HG03432 (cell line): ENCODE measurements at regions not wholly inside any gene's neighbourhood (a gene's known extent, or its start where the extent isn't known, plus 50 kb on each side); places are given as distances from the start of the nearest gene placed in this dataset.

ENCODE experiments used
- ATAC-seq: cut with Tn5 transposase; IDR thresholded peaks from one replicate; pipeline ENCODE4 v1.9.1; 2021; ENCODE audit warnings: mild to moderate bottlenecking, moderate library complexity; ENCODE audit not compliant: unreplicated experiment

DNA sequence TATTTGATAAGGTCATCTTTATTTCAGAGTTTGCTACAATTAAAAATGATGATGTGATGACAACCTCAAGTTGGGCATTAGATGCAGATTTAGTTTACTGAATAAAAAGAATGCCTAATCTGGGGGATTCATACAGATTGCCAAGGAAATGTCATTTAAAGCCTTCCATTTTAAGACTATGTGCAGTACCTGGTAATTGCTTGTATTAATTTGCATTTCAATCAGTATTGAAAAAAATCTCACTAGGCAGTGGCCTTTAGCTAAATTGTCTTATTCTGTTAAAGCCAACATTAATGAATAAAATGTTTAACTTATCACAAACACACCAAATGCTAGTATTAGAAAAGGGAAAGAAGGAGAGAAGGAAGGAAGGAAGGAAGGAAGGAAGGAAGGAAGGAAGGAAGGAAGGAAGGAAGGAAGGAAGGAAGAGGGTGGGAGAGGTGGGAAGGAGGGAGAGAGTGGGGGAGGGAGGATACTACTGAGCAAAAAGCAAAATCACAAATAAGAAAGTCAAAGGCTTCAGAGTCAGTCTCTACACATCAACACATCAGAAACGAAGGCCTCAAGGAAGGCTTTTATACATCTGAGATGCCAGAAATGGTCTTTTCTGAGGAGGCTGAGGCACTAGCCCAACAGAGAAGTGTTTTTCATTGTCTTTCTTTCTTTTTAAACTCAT, 271.1 kb upstream of the CLEC14A start:
- no peak for ATAC-seq

DNA sequence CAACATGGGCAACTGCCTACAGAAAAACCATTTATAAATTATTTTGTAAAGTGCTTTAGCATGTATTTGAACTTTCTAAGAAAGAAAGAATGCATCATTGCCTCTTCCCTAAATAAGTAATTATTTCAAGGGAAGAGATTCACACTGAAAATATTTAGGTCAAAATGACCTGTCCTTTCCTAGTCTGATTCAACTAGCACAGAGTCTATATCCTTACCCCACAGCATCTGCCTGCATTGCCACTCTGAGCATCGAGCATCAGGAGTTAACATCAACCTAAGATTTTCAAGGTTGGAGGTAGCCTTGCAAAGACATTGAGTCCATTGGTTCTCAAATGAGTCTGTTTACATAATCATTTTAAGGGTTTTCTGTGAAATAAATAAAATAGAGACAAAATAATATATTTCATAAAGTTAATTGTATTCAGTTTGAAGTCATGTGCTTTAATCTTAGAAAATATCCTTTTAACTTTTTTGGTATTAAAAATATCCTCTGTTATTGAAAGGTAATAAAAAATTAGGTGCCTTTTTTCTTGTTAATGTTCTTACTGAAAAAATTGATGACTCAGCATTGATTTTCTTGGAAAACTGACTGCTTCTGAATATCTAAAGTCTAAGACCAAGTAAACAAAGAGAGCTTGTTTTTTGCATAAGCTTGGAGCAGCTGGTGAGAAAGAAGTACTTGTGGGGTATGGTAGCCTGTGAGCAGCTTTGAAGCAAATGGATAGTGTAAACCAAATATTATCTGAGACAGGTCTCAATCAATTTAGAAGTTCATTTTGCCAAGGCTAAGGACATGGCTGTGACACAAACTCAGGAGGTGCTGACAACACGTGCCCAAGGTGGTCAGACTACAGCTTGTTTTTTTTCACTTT, 269.0 kb upstream of the CLEC14A start:
- ATAC-seq, result no peak

DNA sequence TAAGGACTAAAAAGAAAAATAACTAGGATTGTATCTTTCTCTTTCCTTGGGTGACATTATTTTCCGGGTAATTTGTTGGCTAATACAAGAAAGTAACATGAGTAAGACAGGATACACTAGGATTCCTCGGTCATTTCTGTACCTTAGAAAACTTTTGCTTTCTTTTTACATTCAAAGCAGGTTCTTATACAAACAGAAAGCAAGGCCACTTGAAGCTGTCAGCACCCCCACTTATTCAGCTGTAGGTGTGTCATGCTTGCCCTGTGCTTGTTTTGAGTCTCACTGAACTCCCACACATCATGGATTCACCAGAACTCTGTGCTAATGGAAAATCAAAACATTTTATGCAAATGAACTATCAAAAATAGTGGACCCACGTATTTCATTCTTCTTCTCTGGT, 266.8 kb upstream of the CLEC14A start:
- peak; percentile 64 for ATAC-seq

DNA sequence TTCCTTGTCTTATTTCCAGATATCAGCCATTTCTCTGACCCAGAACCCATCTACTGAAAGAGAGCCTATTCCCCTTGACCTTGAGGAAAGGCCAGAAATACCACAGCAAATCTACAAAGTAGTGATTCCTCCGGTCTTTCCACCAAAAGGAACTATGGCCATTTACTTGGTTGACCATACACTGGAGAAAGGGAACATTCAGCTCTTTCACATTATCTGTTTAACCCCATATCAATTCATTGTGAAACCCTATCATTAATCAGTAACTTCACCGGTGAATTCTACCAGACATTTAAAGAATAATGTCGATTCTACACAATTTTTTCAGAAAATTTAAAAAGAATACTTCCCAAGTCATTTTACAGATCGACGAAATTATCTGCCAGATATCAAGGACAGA, 265.7 kb upstream of the CLEC14A start:
- no peak for ATAC-seq

DNA sequence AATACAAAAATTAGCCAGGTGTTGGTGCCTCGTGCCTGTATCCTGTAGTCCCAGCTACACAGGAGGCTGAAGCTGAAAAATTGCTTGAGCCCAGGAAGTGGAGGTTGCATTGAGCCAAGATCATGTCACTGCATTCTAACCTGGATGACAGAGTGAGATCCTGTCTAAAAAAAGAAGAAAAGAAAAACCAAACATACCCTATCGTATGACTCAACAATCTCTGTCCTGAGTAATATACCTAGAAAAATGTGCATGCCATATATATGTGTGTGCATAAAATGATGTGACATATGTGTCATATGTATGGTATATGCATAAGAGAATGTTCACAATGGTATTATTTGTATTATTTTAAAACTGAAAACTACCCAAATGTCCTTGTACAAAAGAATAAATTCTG, 261.5 kb upstream of the CLEC14A start:
- no peak for ATAC-seq

DNA sequence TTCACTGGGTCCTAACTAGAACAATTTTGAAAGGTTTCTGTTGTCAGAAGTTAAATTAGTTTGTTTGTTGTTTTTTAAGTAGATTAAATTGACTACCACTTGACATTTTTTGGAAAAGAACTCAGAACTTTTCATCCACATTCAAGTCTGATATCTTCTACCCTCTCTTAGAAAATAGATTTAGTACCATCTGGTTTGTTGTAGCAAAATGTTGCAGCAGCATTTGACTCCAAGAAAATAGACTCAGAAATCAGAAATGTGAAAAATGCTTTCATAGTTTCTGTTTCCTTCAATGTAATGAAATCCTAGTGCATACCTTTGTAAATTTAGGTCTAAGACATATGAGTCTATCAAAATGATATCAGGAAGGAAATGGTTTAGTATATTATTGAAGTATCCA, 256.3 kb upstream of the CLEC14A start:
- no peak for ATAC-seq

DNA sequence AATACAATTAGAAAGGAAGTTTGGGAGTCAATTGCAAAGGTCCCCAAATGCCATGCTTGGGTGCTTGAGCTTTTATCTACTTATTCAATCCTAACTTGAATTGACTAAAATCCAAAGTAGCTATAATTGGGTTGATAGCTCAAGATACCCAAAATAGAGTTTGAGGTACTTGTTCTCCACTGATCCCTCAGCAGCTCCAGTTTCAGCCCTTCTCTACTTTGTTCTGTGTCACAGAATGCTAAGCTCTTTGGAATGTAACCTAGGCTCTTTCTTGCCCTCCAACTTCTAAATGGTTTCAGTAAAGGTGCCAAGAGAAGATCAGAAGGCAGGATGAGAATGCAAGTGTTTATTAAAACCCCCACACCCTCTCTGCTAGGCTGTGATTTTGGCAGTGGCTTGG, 251.4 kb upstream of the CLEC14A start:
- ATAC-seq, result no peak

GRCh38 chr14:38505973-38506249, 250.0 kb upstream of the CLEC14A start:
- ATAC-seq, result no peak

- no peak for ATAC-seq
These were observed 249.5 kb upstream of the CLEC14A start for GRCh38 chr14:38505221-38505972.

- ATAC-seq, result no peak
These were observed 248.3 kb upstream of the CLEC14A start for GRCh38 chr14:38504175-38504574.

- ATAC-seq, result no peak
These were observed 246.3 kb upstream of the CLEC14A start for GRCh38 chr14:38502239-38502638.

DNA sequence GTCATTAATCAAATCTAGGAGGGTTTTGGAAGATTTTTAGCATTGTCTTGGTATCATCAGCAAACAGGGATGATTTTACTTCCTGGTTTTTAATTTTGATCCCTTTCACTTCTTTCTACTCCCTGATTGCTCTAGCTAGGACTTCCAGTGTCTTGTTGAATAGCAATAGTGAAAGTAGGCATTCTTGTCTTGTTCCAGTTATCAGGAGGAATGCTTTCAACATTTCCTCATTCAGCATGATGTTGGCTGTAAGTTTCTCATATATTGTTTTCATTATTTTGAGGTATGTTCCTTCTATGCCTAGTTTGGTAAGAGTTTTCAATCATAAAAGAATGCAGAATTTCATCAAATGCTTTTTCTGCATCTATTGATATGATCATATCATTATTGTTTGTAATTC, 244.2 kb upstream of the CLEC14A start:
- ATAC-seq, result no peak

- ATAC-seq, result no peak
These were observed 240.2 kb upstream of the CLEC14A start for GRCh38 chr14:38496092-38496491.

DNA sequence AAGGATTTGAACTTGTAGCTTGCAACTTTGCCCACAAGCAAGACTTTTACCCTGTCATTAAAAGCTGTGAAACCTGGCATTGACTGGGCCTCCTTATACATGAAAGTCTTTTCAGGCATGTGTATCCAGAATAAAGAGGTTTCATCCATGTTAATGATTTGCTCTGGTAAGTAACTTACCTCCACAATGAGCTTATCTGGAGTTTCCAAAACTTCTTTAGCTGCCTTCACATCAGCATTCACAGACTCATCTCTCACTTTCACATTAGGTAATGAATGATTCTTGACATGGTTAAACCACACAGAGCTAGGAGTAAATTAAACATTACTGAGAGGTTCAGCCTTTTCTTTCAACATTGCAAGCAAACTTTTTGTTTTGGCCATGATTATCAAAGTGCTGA, 234.4 kb upstream of the CLEC14A start:
- peak; percentile 94 for ATAC-seq

DNA sequence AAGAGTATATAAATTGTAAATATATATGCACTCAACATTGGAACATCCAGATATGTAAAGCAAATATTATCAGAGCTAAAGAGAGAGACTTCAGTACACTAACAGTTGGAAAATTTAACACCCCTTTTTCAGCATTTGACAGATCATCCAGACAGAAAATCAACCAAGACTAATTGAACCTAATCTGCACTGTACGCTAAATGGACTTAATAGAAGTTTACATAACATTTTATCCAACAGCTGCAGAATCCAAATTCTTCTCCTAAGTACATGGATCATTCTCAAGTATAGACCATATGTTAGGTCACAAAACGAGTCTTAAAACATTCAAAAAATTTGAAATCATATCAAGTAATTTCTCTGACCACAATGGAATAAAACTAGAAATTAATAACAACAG, 229.1 kb upstream of the CLEC14A start:
- ATAC-seq, result no peak

GRCh38 chr14:38481952-38482678, 226.2 kb upstream of the CLEC14A start:
- no peak for ATAC-seq

- no peak for ATAC-seq
These were observed 213.3 kb upstream of the CLEC14A start for GRCh38 chr14:38469156-38469555.

GRCh38 chr14:38442208-38442607, 186.3 kb upstream of the CLEC14A start:
- no peak for ATAC-seq

DNA sequence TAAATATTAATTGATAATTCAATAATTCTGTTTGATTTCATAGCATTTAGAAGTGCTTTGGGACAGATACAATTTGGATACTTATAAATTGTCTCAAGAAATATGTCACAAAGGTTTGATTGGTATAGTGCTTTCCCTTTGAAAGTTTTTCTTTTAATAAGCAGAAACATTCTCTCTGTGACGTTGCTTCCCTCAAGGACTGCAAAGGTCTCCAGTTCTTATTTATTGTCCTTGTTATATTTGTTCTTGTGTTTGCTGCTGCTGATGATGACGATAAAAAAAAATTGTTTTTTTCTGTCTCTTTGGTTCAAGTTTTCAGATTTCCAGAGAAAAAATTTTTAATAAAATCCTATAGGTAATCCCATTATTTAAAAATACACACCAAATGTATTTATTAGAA, 176.3 kb upstream of the CLEC14A start:
- no peak for ATAC-seq

DNA sequence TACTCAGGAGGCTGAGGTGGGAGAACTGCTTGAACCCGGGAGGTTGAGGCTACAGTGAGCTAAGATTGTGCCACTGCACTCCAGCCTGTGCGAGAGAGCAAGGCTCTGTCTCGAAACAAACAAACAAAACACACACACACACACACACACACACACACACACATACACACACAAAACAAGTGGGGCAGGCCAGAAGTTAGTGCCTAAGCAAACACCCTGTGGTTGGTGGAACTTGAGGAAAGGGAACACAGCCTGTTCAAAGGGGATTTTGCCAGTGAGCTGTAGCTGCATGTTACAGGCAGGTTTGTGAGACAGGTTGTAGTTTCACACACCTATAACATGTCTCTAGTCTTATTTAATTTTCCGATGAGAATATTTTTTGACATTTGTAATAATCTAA, 175.3 kb upstream of the CLEC14A start:
- no peak for ATAC-seq

DNA sequence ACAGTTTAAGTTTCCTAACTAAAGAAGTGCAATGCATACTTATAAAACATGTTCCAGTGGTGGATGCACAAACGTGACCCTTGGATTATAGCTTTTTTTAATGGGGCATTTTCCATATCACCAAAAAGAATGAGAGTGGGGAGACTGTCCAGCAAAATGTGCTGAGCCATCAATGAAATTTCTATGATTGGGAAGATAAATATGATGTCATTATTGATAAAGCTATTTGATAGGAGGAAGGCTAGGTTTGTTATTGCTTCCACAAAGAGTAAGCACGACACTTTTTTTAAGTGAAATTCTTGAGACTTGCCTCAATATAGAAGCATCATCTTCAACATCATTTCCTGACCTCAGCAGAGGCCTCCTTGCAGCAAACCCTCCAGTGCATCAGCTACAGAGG, 174.6 kb upstream of the CLEC14A start:
- no peak for ATAC-seq
